ENCODE measurements at regions not wholly inside any gene's neighbourhood (a gene's known extent, or its start where the extent isn't known, plus 50 kb on each side); places are given as distances from the start of the nearest gene placed in this dataset.

DNA sequence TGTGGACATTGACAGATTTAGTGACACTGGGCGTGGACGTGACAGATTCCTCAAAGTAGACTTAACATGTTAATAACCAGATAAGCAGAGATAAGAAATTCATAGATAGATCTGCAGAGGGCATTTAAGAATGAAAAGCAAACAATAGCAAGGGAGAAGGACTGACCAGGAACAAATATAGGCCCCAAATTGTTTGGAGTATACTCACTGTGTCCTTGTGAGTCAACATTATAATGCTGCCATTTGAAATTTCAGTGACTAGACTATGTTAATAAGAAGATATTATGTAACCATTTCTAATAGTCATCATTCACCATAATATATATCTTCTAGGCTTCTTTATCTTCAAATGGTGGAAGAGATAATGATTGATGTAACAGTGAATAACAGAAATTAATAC, 78.1 kb upstream of the SLC38A11 start:
- H3K27me3 Mint-ChIP-seq, result no peaks in the 10 kb centered on the region
- no peaks in the 10 kb centered on the region for H3K4me1 Mint-ChIP-seq
- no peaks in the 10 kb centered on the region for H3K36me3 Mint-ChIP-seq
- peaks cover 0 to 8% (median 0%) of the 10 kb centered on the region in 3 donors for H3K9me3 Mint-ChIP-seq
- H3K27ac Mint-ChIP-seq, result no peak overlapping the region
- H3K4me3 Mint-ChIP-seq, result no peak overlapping the region

DNA sequence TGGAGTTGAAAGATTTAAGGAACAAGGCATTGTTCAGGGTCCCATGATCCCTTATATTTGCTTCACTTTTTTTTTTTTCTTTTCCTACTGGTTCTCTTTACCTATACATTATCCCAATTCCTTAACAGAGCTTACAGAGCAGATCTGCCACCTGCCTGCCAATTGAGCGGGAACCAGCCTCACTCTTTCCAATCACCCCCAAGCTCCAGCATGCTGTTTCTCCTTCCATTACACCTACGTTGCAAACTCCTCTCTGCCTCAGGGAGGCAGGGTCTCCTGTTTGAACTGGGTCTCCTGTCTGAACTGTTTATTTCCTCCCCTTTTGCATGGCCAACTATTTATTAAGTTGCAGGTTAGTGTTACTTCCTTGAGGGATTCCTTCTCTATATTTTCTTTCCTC, 77.2 kb upstream of the SLC38A11 start:
- Mint-ChIP-seq H3K27ac (no peak overlapping the region), H3K4me3 (no peak overlapping the region), H3K4me1 (no peaks in the 10 kb centered on the region), H3K36me3 (no peaks in the 10 kb centered on the region), H3K9me3 (peaks cover 0 to 2% (median 0%) of the 10 kb centered on the region in 3 donors), H3K27me3 (no peaks in the 10 kb centered on the region)

DNA sequence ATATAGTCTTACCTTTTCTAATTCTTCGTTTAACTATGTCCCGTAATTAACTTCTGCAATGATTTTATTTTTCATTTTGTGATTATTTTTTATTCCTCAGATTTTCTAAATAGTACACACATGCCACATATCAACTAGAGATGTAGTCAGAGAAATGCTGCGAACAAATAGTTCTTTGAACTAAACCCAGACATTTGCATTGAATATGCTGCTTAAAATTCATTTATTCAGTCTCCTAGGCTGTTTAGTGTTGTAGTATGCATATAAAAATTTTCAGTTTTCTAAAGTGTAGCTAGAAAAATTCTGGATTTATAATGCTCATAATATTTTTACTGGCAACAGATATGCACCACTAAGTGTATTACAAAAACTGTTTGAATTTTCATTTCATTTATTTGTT, 68.9 kb upstream of the SLC38A11 start:
- H3K36me3 Mint-ChIP-seq, result no peaks in the 10 kb centered on the region
- H3K27ac Mint-ChIP-seq, result no peak overlapping the region
- H3K4me3 Mint-ChIP-seq, result no peak overlapping the region
- peaks cover 0 to 9% (median 6%) of the 10 kb centered on the region in 3 donors for H3K9me3 Mint-ChIP-seq
- H3K27me3 Mint-ChIP-seq, result peaks cover 3% of the 10 kb centered on the region
- no peaks in the 10 kb centered on the region for H3K4me1 Mint-ChIP-seq

DNA sequence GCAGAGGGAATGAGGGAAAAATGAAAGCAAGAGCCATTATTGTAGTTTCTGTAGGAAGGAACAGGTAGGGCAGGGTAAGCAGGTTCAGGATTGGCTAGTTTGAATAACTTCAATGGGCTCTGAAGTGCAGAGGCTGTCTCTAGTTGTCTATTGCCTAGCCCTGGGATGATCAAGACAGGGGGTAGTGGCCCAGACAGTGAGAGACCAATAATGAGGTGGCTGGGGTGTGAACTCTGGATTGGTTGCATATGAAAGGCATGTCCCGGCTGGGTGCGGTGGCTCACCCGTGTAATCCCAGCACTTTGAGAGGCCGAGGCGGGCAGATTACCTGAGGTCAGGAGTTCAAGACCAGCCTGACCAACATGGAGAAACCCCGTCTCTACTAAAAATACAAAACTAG, 67.5 kb upstream of the SLC38A11 start:
- H3K27me3 Mint-ChIP-seq, result peaks cover 3% of the 10 kb centered on the region
- no peak overlapping the region for H3K4me3 Mint-ChIP-seq
- peaks cover 0 to 9% (median 6%) of the 10 kb centered on the region in 3 donors for H3K9me3 Mint-ChIP-seq
- no peaks in the 10 kb centered on the region for H3K36me3 Mint-ChIP-seq
- no peak overlapping the region for H3K27ac Mint-ChIP-seq
- H3K4me1 Mint-ChIP-seq, result no peaks in the 10 kb centered on the region

DNA sequence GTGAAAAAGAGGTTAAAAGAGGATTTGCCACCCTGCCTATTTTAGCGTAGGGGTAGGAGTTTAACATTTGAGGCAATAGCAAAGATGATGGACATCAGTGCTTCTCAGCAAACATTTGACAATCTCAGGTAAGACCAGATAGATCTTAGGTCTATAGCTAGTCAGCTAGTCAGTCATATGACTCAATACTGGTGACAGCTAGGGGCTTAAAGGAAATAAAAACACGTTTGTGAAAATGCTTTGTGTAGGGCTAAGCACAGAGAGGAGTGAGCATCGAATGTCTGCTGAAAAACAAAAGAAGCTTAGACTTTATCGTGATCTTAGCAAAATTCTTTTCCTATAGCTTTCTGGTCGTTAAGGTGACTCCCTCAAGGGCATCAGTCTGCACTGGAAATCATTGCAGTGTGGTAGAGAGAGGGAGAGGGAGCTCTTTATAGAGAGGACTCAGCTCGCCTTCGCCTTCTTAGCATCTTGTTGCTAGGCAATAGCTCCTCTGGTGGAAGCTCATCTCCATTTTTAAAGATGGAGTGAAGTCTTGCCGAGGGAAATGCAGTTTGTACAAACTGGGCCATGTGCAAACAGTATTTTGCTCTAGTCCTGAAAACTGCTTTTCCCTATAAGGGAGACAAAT, 62.8 kb upstream of the SLC38A11 start:
- no peak overlapping the region for H3K4me3 Mint-ChIP-seq
- peaks cover 3% of the 10 kb centered on the region for H3K27me3 Mint-ChIP-seq
- no peaks in the 10 kb centered on the region for H3K9me3 Mint-ChIP-seq
- peaks cover 0 to 16% (median 10%) of the 10 kb centered on the region in 3 donors for H3K4me1 Mint-ChIP-seq
- H3K27ac Mint-ChIP-seq, result no peak overlapping the region
- H3K36me3 Mint-ChIP-seq, result no peaks in the 10 kb centered on the region

DNA sequence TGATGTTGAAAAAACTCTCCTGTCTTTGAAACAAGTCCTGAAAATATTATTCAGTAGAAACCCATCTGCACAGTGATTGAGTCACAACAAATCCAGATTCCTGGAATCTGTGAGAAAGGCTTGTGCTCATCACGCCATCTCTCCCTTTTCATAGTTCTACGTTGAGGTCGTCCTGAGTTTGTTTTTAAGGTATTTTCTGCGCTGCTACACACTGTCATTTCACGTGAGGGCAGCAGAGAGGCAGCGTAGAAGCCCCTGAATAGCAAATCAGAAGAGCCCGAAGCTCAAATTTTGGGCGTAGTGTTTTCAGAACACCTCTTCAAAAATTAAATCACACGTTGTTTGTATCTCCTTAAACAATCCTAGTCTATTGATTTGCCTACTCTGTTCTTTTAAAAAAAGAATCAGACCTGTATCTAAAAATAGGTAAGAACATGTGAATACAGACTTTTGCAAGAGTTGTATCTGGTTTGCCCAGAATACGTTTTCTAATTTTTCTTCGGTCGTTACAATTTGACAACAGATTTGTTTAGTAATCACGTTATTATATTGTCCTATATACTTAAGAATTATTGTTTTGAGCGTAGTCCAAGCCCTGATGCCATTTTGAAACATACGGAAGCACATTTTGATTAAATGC, 61.6 kb upstream of the SLC38A11 start:
- Mint-ChIP-seq H3K4me1 (peaks cover 0 to 16% (median 12%) of the 10 kb centered on the region in 3 donors), H3K27me3 (no peaks in the 10 kb centered on the region), H3K36me3 (no peaks in the 10 kb centered on the region)

DNA sequence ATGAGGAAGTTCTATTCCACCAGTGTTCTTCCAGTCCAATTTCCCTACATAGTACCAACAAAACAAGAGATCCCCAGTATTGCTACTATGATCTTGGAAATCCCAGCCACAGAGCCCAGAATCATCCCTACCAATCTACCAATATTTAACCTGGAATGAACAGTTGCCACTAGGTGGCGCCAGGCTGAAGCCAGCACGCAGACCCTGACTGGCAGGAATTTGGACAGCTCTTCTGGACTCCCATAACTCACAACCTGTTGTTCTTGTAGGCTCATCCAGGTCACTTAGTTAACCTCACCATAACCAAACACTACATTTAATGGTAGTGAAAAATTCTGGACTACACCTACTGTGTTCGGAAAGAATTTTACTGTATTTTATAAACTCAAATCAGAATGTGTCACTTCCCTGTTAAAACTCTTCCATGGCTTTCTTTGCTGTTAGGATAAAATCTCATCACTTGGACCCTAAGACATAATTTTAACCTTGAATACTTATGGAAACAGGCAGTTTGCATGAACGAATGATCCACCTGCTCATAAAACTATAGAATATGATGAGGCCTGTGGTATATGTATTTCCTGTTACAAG, 59.8 kb upstream of the SLC38A11 start:
- H3K27me3 Mint-ChIP-seq, result no peaks in the 10 kb centered on the region

More for the DNA sequence above, 61.6 kb upstream of the SLC38A11 start:
- Mint-ChIP-seq H3K27ac (no peak overlapping the region), H3K9me3 (no peaks in the 10 kb centered on the region), H3K4me3 (no peak overlapping the region)

DNA sequence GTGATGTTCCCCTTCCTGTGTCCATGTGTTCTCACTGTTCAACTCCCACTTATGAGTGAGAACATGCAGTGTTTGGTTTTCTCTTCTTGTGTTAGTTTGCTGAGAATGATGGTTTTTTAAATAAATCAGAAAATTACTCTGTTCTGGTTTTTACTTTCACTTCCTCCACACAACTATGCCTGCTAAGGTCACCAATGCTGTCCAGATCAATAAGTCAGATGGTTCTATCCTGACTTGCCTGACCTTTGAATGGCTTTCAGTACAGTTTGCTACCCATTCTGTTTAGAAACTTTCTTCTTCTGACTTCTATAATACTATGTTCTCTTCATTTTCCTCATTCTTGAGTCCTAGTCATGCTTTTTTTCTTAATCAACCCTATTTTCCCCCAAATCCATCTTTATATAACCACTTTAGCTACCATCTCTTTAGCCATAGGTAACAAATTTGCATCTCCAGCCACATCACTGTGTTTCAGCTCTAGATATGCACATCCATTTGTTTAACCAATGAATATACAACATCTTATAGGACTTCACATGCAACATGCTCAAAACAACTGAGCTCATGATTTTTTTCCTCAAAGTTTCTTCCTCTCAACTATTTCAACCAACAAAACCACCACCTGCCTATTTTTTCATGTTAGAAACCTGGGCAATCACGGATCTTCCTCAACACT, 58.8 kb upstream of the SLC38A11 start:
- no peak overlapping the region for H3K27ac Mint-ChIP-seq
- no peaks in the 10 kb centered on the region for H3K27me3 Mint-ChIP-seq
- H3K4me3 Mint-ChIP-seq, result peak overlapping the region in 2 of 4 donors; percentile 1 to 18

More for the DNA sequence above, 59.8 kb upstream of the SLC38A11 start:
- Mint-ChIP-seq H3K36me3 (no peaks in the 10 kb centered on the region), H3K4me3 (peak overlapping the region in 1 of 4 donors; percentile 20), H3K27ac (no peak overlapping the region), H3K9me3 (no peaks in the 10 kb centered on the region), H3K4me1 (peaks cover 0 to 16% (median 12%) of the 10 kb centered on the region in 3 donors)

DNA sequence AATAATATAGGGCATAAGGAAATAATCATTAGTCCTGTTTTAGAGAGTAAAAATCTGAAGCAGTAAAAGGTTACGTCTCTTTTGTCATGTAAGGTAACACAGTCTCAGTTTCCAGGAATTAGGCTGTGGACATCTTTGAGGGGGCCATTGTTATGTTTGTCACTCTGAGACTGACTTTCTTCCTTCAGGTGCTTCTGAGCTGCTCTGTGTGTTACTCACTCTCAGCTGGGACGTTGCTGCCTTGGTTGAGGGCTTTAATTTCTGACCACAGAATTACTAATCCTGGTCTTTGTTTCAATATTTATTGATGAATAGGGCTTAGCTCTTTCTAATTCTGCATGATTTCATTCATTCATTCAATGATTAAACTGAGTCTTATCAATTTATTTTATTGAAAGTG, 55.9 kb upstream of the SLC38A11 start:
- Mint-ChIP-seq H3K4me1 (peaks cover 0 to 16% (median 12%) of the 10 kb centered on the region in 3 donors), H3K27me3 (peaks cover 1% of the 10 kb centered on the region), H3K9me3 (no peaks in the 10 kb centered on the region), H3K36me3 (no peaks in the 10 kb centered on the region), H3K27ac (no peak overlapping the region), H3K4me3 (no peak overlapping the region)

More for the DNA sequence above, 58.8 kb upstream of the SLC38A11 start:
- Mint-ChIP-seq H3K36me3 (no peaks in the 10 kb centered on the region), H3K9me3 (no peaks in the 10 kb centered on the region), H3K4me1 (peaks cover 0 to 16% (median 12%) of the 10 kb centered on the region in 3 donors)

DNA sequence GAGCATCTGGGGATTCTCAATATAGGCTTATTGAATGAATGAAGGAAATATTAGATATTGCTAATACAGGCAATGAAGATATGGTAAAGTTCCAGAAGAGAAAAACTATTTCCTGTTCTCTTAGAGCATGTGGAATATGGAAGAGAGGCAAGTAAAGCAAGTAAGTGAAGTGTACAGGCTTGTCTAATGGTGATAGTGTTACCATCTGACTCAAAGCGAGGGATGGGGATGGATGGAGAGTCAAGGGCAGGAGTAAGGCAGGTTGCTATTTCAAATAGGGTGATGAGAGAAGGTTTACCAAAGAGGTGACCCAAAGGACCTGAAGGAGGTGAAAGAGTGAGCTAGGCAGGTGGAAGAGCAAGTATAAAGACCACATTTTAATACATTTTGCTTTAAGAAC, 55.2 kb upstream of the SLC38A11 start:
- H3K36me3 Mint-ChIP-seq, result no peaks in the 10 kb centered on the region
- no peak overlapping the region for H3K27ac Mint-ChIP-seq
- peaks cover 0 to 16% (median 12%) of the 10 kb centered on the region in 3 donors for H3K4me1 Mint-ChIP-seq
- no peak overlapping the region for H3K4me3 Mint-ChIP-seq
- no peaks in the 10 kb centered on the region for H3K9me3 Mint-ChIP-seq
- H3K27me3 Mint-ChIP-seq, result peaks cover 1% of the 10 kb centered on the region

DNA sequence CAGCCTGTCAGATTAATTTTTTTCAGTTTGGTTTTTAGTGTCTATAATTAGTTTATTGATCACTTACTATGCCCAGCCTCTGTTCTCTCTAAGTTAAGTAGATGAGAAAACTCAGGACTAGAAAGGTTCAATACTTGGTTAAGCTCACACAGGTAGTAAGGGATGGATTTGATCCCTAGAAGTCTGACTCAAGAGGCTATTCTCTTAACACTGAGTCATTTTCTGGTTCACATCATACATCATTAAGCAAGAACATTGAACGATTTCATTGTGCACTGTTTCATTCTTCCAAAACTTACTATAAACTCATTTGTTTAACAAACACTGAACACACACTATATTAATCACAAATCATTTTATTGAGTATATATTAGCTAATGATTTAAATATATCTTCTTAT, 54.1 kb upstream of the SLC38A11 start:
- Mint-ChIP-seq H3K27me3 (peaks cover 1% of the 10 kb centered on the region), H3K27ac (no peak overlapping the region), H3K36me3 (no peaks in the 10 kb centered on the region), H3K9me3 (no peaks in the 10 kb centered on the region), H3K4me1 (peaks cover 0 to 11% (median 9%) of the 10 kb centered on the region in 3 donors), H3K4me3 (no peak overlapping the region)

DNA sequence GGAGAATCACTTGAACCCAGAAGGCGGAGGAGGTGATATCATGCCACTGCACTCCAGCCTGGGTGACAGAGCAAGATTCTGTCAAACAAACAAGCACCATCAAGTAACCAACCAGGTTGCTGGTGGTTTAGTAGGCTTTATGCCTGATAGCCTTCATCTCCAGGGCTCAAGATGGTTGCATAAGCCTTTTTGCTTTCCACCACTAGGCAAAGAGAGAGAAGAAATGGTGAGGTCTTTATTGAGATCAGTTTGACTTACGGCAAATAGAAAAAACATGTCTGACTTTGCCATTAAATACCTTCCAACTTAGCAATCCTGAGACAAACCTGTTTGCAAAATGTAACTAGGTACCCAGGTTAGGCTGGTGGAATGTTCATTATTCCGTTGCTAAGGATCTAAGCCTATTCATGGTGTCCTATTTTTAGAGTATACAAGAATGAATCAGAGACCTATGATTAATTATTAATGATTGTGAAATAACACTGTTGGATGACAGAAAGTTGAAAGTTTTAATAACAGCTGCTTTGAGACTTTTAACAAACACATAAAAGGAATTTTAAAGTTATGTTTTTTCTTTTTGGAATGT, 53.5 kb upstream of the SLC38A11 start:
- Mint-ChIP-seq H3K36me3 (no peaks in the 10 kb centered on the region), H3K27me3 (peaks cover 1% of the 10 kb centered on the region), H3K27ac (no peak overlapping the region), H3K4me1 (peaks cover 0 to 5% (median 3%) of the 10 kb centered on the region in 3 donors), H3K9me3 (no peaks in the 10 kb centered on the region), H3K4me3 (no peak overlapping the region)

DNA sequence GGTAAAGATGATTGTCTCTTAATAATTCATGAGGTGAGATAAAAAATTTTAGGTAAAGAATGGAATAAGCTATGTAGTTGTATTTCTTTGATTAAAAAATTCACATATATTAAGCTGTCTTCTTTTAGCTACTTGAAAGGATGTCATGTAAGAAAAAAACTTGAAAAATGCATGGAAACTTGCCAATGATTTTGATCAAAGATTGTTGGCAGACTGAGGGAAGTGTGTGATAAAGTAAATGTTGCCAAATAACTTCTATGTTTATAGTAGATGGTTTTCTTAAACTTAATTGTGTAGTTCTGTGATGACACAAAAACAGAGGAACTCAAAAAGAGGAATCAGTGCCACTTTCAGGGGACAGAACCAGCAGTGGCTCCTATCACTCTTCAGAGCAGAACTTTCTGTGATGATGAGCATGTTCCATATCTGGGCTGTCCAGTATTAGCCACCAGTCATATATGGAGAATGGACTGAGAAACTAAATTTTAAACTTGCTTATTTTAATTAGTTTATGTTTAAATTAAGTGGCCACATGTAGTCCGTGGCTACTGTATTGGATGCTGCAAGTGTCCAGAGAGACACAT, 51.9 kb upstream of the SLC38A11 start:
- Mint-ChIP-seq H3K9me3 (no peaks in the 10 kb centered on the region), H3K27ac (no peak overlapping the region), H3K27me3 (peaks cover 1% of the 10 kb centered on the region), H3K4me1 (no peaks in the 10 kb centered on the region), H3K4me3 (peak overlapping the region in 1 of 4 donors; percentile 26), H3K36me3 (no peaks in the 10 kb centered on the region)
